IMR-90 (cell line): ENCODE measurements at regions not wholly inside any gene's neighbourhood (a gene's known extent, or its start where the extent isn't known, plus 50 kb on each side); places are given as distances from the start of the nearest gene placed in this dataset.

Experiments
- ATAC-seq: fragments of 200-7000 bp; cut with Tn5 transposase; 2 replicates; pipeline ENCODE4 v1.9.1; 2020; ENCODE audit warnings: low read depth, mild to moderate bottlenecking, moderate library complexity
- BruUV-seq: library from RNA; stranded (reverse); fragments of 400-500 nt; replicated peaks from 2 replicates; lab custom pipeline; 2021; lab: Mats Ljungman, UMichigan
- CTCF ChIA-PET: fragments of 300-600 bp; formaldehyde crosslinking; extraction: SDS; loops from one replicate; lab custom pipeline; 2021; ENCODE audit warnings: antibody characterized with exemption; lab: Yijun Ruan, JAX
- POLR2A ChIA-PET: fragments of 300-600 bp; sonication (Branson Sonifier 250); formaldehyde crosslinking; loops from one replicate; lab custom pipeline; 2022; ENCODE audit warnings: antibody characterized with exemption; ENCODE audit not compliant: unreplicated experiment; lab: Charles Lee
- DNase-seq: peaks from one replicate; pipeline ENCODE4 v3.0.0; 2013
- H2AFZ ChIP-seq: replicated peaks from 2 replicates; pipeline ENCODE3; 2013; ENCODE audit warnings: low read length, mild to moderate bottlenecking; ENCODE audit not compliant: poor library complexity
- H2AK5ac ChIP-seq: 2 replicates; pipeline ENCODE4 v1.6.1; 2013; ENCODE audit warnings: low read depth, low read length, inconsistent platforms
- H2AK9ac ChIP-seq: replicated peaks from 2 replicates; pipeline ENCODE3; 2013; ENCODE audit warnings: mild to moderate bottlenecking, low read depth, low read length, moderate library complexity; ENCODE audit not compliant: poor library complexity
- H2BK120ac ChIP-seq: 2 replicates; pipeline ENCODE4 v1.6.1; 2013; ENCODE audit warnings: low read depth, low read length, inconsistent platforms
- H2BK15ac ChIP-seq: 3 replicates; pipeline ENCODE4 v1.6.1; 2013; ENCODE audit warnings: low read depth, low read length, inconsistent platforms
- H2BK20ac ChIP-seq: 2 replicates; pipeline ENCODE4 v1.6.1; 2013; ENCODE audit warnings: low read depth, mild to moderate bottlenecking, inconsistent platforms, low read length, moderate library complexity
- H2BK5ac ChIP-seq: 2 replicates; pipeline ENCODE4 v1.6.1; 2013; ENCODE audit warnings: mild to moderate bottlenecking, low read depth, low read length, inconsistent platforms; ENCODE audit not compliant: poor library complexity, severe bottlenecking
- H3K14ac ChIP-seq: replicated peaks from 2 replicates; pipeline ENCODE4 v1.6.1; 2013; ENCODE audit warnings: low read depth, low read length, inconsistent platforms
- H3K18ac ChIP-seq: 2 replicates; pipeline ENCODE4 v1.6.1; 2013; ENCODE audit warnings: low read depth, low read length, control low read depth
- H3K23ac ChIP-seq: 2 replicates; pipeline ENCODE4 v1.6.1; 2013; ENCODE audit warnings: low read depth, low read length, inconsistent platforms
- H3K27ac ChIP-seq: 2 replicates; pipeline ENCODE4 v1.5.1; 2013; ENCODE audit warnings: mild to moderate bottlenecking, control low read depth, low read length; ENCODE audit not compliant: insufficient read depth
- H3K27me3 ChIP-seq: 2 replicates; pipeline ENCODE4 v1.6.1; 2013; ENCODE audit warnings: low read length; ENCODE audit not compliant: control insufficient read depth, insufficient read depth
- H3K36me3 ChIP-seq: 2 replicates; pipeline ENCODE4 v1.6.1; 2013; ENCODE audit warnings: low read length, mixed read lengths; ENCODE audit not compliant: control insufficient read depth, insufficient read depth
- H3K4ac ChIP-seq: 2 replicates; pipeline ENCODE4 v1.6.1; 2013; ENCODE audit warnings: low read depth, low read length, inconsistent platforms
- H3K4me1 ChIP-seq: 2 replicates; pipeline ENCODE4 v1.6.1; 2013; ENCODE audit warnings: low read length, mixed read lengths; ENCODE audit not compliant: control insufficient read depth, insufficient read depth
- H3K4me2 ChIP-seq: 2 replicates; pipeline ENCODE4 v1.6.1; 2013; ENCODE audit warnings: low read depth, mild to moderate bottlenecking, control low read depth, low read length, moderate library complexity
- H3K4me3 ChIP-seq: 2 replicates; pipeline ENCODE4 v1.5.1; 2013; ENCODE audit warnings: low read depth, mild to moderate bottlenecking, control low read depth, low read length, moderate library complexity; ENCODE audit not compliant: insufficient read depth
- H3K56ac ChIP-seq: 2 replicates; pipeline ENCODE4 v1.6.1; 2013; ENCODE audit warnings: low read length, inconsistent platforms; ENCODE audit not compliant: insufficient read depth; ENCODE audit errors: extremely low read depth
- H3K79me1 ChIP-seq, 2 experiments: 2 replicates each; pipeline ENCODE4 v1.6.1; 2013; ENCODE audit warnings: low read length in 2 of 2, inconsistent platforms in 1 of 2, low read depth in 1 of 2
- H3K9ac ChIP-seq: 2 replicates; pipeline ENCODE4 v1.6.1; 2013; ENCODE audit warnings: low read depth, low read length, control low read depth
- H3K9me1 ChIP-seq: 2 replicates; pipeline ENCODE4 v1.6.1; 2013; ENCODE audit warnings: low read length, inconsistent platforms; ENCODE audit not compliant: insufficient read depth
- H3K9me3 ChIP-seq: 2 replicates; pipeline ENCODE4 v1.6.1; 2013; ENCODE audit warnings: low read length; ENCODE audit not compliant: control insufficient read depth, insufficient read depth
- H4K20me1 ChIP-seq: 2 replicates; pipeline ENCODE4 v1.6.1; 2013; ENCODE audit warnings: low read length, inconsistent platforms; ENCODE audit not compliant: insufficient read depth
- H4K5ac ChIP-seq: 2 replicates; pipeline ENCODE4 v1.6.1; 2013; ENCODE audit warnings: mild to moderate bottlenecking, low read depth, low read length, control low read depth
- H4K8ac ChIP-seq, 2 experiments: 2 replicates each; pipeline ENCODE4 v1.6.1; 2013; ENCODE audit warnings: low read depth in 2 of 2, low read length in 2 of 2, control low read depth in 1 of 2, inconsistent platforms in 1 of 2
- H4K91ac ChIP-seq: 2 replicates; pipeline ENCODE4 v1.6.1; 2013; ENCODE audit warnings: low read depth, low read length, inconsistent platforms; ENCODE audit not compliant: insufficient read depth
- CEBPB ChIP-seq: IDR thresholded peaks from 2 replicates; pipeline ENCODE4 v1.6.1; 2012; ENCODE audit warnings: low read depth, low read length, improper control_type of control experiment
- FOS ChIP-seq: fragments of 150-350 bp; IDR thresholded peaks from 2 replicates; pipeline ENCODE4 v1.6.1; 2016; ENCODE audit warnings: low read depth, low read length
- MAFK ChIP-seq: IDR thresholded peaks from 2 replicates; pipeline ENCODE4 v1.6.1; 2012; ENCODE audit warnings: low read depth, low read length, improper control_type of control experiment
- MXI1 ChIP-seq: IDR thresholded peaks from 2 replicates; pipeline ENCODE4 v1.6.1; 2012; ENCODE audit warnings: low read depth, mild to moderate bottlenecking, low read length, moderate library complexity, borderline replicate concordance
- NFE2L2 ChIP-seq: fragments of 150-350 bp; IDR thresholded peaks from 2 replicates; pipeline ENCODE4 v1.6.1; 2016; ENCODE audit warnings: low read depth, mild to moderate bottlenecking, low read length
- POLR2A ChIP-seq: IDR thresholded peaks from 2 replicates; pipeline ENCODE4 v1.6.1; 2012; ENCODE audit warnings: mild to moderate bottlenecking, low read depth, low read length
- RAD21 ChIP-seq: IDR thresholded peaks from 2 replicates; pipeline ENCODE4 v1.6.1; 2012; ENCODE audit warnings: low read length, improper control_type of control experiment
- RCOR1 ChIP-seq: IDR thresholded peaks from 2 replicates; pipeline ENCODE4 v1.6.1; 2012; ENCODE audit warnings: mild to moderate bottlenecking, low read length, improper control_type of control experiment; ENCODE audit not compliant: insufficient replicate concordance
- SMC3 ChIP-seq: fragments of 150-350 bp; IDR thresholded peaks from 2 replicates; pipeline ENCODE4 v1.6.1; 2016; ENCODE audit warnings: low read depth, mild to moderate bottlenecking, antibody characterized with exemption, low read length, moderate library complexity
- WGBS, 2 experiments: methylation state at CpG; one replicate each; pipeline versions ENCODE4 v1.1.5 to v1.1.7; 2013; ENCODE audit warnings: missing lambda C conversion rate in 2 of 2; ENCODE audit not compliant: insufficient read length in 1 of 2; ENCODE audit errors: extremely low coverage in 2 of 2; 5-methylcytosine and 5-hydroxymethylcytosine counted together
- dilution Hi-C: fragments of 300-500 bp; cut with HindIII; formaldehyde crosslinking; loops from one replicate; pipeline ENCODE4 v1.14.3; 2018; ENCODE audit warnings: low sequenced_read_pairs; ENCODE audit not compliant: unreplicated experiment
- in situ Hi-C: fragments of 300-500 bp; cut with MboI; formaldehyde crosslinking; loops from 3 replicates; pipeline ENCODE4 v1.14.3; 2019; ENCODE audit warnings: low sequenced_read_pairs, inconsistent platforms, mixed read lengths
- intact Hi-C: fragments of 100-400 bp; cut with micrococcal nuclease; formaldehyde crosslinking; loops from 2 replicates; pipeline ENCODE4 v1.10.0; 2022
- TF ChIP-seq, protein P1 (sequence below): conservative IDR thresholded peaks from 2 replicates; pipeline ENCODE4 v1.5.1; 2012; ENCODE audit warnings: mild to moderate bottlenecking, low read depth, low read length, improper control_type of control experiment

DNA sequence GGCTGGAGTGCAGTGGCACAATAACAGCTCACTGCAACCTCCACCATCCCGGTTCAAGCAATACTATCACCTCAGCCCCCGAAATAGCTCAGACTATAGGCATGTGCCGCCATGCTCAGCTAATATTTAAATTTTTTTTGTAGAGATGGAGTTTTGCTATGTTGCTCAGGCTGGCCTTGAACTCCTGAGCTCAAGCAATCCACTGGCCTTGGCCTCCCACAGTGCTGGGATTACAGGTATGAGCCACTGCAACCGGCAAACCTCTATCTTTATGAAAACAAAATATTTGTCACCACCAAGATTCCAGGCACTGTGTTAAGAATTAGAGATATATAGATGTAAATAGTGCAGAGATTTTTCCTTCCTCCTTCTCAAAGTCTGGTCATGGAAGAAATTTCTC lies 232.5 kb downstream of the ANKRD50 start:
- TF ChIP-seq CEBPB = no peak
- TF ChIP-seq RCOR1 = no peak
- TF ChIP-seq FOS = no peak
- TF ChIP-seq, protein P1, sequence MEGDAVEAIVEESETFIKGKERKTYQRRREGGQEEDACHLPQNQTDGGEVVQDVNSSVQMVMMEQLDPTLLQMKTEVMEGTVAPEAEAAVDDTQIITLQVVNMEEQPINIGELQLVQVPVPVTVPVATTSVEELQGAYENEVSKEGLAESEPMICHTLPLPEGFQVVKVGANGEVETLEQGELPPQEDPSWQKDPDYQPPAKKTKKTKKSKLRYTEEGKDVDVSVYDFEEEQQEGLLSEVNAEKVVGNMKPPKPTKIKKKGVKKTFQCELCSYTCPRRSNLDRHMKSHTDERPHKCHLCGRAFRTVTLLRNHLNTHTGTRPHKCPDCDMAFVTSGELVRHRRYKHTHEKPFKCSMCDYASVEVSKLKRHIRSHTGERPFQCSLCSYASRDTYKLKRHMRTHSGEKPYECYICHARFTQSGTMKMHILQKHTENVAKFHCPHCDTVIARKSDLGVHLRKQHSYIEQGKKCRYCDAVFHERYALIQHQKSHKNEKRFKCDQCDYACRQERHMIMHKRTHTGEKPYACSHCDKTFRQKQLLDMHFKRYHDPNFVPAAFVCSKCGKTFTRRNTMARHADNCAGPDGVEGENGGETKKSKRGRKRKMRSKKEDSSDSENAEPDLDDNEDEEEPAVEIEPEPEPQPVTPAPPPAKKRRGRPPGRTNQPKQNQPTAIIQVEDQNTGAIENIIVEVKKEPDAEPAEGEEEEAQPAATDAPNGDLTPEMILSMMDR = no peak
- no peak for TF ChIP-seq SMC3
- no peak for TF ChIP-seq RAD21
- TF ChIP-seq MXI1 = no peak
- no peak for TF ChIP-seq NFE2L2
- TF ChIP-seq POLR2A = no peak
- no peak for TF ChIP-seq MAFK

More for the DNA sequence above, 232.5 kb downstream of the ANKRD50 start:
- no TSS peak for BruUV-seq
- no peak overlapping the region for H2AFZ ChIP-seq
- H3K27ac ChIP-seq = no peak overlapping the region
- no peak overlapping the region for H2BK120ac ChIP-seq
- no CpG with 5 or more reads among the region's 4 CpGs for WGBS, 2 experiments
- in situ Hi-C loops (no loop called here), dilution Hi-C loops (no loop called here), intact Hi-C loops (no loop called here)
- H3K56ac ChIP-seq = no peak overlapping the region
- no peak overlapping the region for H3K18ac ChIP-seq
- no peak overlapping the region for H3K4me2 ChIP-seq
- no peaks in the 10 kb centered on the region for H4K20me1 ChIP-seq
- H4K8ac ChIP-seq = no peak overlapping the region
- ATAC-seq (no peak), DNase-seq (no peak)
- H2BK5ac ChIP-seq = no peak overlapping the region
- no peak overlapping the region for H2BK15ac ChIP-seq
- H4K91ac ChIP-seq = no peak overlapping the region
- no peaks in the 10 kb centered on the region for H3K9me3 ChIP-seq
- H3K9ac ChIP-seq = no peak overlapping the region
- H3K36me3 ChIP-seq = no peaks in the 10 kb centered on the region
- POLR2A ChIA-PET = no interaction called here
- no peak overlapping the region for H3K4me3 ChIP-seq
- no peak overlapping the region for H3K4ac ChIP-seq
- no peaks in the 10 kb centered on the region for H3K79me1 ChIP-seq
- H3K27me3 ChIP-seq = no peaks in the 10 kb centered on the region
- H2AK5ac ChIP-seq = no peak overlapping the region
- CTCF ChIA-PET = no interaction called here
- H3K4me1 ChIP-seq = no peaks in the 10 kb centered on the region
- no peak overlapping the region for H4K5ac ChIP-seq
- no peaks in the 10 kb centered on the region for H3K9me1 ChIP-seq
- no peak overlapping the region for H2BK20ac ChIP-seq
- no peak overlapping the region for H2AK9ac ChIP-seq
- H3K14ac ChIP-seq = no peak overlapping the region
- no peak overlapping the region for H3K23ac ChIP-seq
